Panc1 (cell line): ENCODE measurements at regions not wholly inside any gene's neighbourhood (a gene's known extent, or its start where the extent isn't known, plus 50 kb on each side); places are given as distances from the start of the nearest gene placed in this dataset.
"Not testable (repeated sequence)": the region's sequence is repeated elsewhere in the genome, so short reads cannot be mapped to it uniquely, and the experiment has no call there.

Experiments used
- POLR2AphosphoS5 ChIP-seq: IDR thresholded peaks from 2 replicates; pipeline ENCODE4 v1.6.1; 2012; ENCODE audit warnings: mild to moderate bottlenecking, low read depth, low read length, moderate library complexity
- TCF7L2 ChIP-seq: IDR thresholded peaks from 2 replicates; pipeline ENCODE4 v1.6.1; 2011; ENCODE audit warnings: mild to moderate bottlenecking, low read depth, low read length, inconsistent platforms
- TF ChIP-seq, protein P1 (sequence below): fragments of 450-650 bp; IDR thresholded peaks from 2 replicates; pipeline ENCODE4 v1.5.1; 2017; ENCODE audit warnings: mild to moderate bottlenecking
- TF ChIP-seq, protein P2 (sequence below), 2 experiments: IDR thresholded peaks; 2 replicates each; pipeline ENCODE4 v1.6.1; 2011 to 2012; ENCODE audit warnings: low read depth in 2 of 2, control low read depth in 1 of 2, low read length in 1 of 2, mild to moderate bottlenecking in 1 of 2, moderate library complexity in 1 of 2; ENCODE audit not compliant: insufficient read depth in 1 of 2

DNA sequence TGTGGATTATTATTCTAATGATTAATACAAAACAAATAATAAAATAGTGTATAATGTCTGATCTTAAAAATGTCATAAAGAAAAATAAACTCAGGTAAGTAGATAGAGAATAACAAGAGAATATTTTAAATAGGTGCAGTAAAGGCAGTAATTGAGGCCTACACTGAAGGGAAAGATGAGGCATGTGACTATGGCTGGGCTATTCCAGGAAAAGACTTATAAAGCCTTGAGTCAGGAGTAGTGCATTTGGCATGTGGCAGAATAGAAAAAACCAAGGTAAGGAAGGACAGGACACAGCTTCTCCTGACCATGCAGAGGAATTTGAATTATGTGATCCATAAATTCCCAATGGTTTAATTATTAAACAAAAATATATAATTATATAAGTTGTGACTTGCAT is 215.6 kb upstream of the C1QTNF3 start:
- TF ChIP-seq, protein P1, sequence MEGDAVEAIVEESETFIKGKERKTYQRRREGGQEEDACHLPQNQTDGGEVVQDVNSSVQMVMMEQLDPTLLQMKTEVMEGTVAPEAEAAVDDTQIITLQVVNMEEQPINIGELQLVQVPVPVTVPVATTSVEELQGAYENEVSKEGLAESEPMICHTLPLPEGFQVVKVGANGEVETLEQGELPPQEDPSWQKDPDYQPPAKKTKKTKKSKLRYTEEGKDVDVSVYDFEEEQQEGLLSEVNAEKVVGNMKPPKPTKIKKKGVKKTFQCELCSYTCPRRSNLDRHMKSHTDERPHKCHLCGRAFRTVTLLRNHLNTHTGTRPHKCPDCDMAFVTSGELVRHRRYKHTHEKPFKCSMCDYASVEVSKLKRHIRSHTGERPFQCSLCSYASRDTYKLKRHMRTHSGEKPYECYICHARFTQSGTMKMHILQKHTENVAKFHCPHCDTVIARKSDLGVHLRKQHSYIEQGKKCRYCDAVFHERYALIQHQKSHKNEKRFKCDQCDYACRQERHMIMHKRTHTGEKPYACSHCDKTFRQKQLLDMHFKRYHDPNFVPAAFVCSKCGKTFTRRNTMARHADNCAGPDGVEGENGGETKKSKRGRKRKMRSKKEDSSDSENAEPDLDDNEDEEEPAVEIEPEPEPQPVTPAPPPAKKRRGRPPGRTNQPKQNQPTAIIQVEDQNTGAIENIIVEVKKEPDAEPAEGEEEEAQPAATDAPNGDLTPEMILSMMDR, result not testable (repeated sequence)
- TF ChIP-seq POLR2AphosphoS5, TCF7L2: not testable (repeated sequence)
- TF ChIP-seq, protein P2, sequence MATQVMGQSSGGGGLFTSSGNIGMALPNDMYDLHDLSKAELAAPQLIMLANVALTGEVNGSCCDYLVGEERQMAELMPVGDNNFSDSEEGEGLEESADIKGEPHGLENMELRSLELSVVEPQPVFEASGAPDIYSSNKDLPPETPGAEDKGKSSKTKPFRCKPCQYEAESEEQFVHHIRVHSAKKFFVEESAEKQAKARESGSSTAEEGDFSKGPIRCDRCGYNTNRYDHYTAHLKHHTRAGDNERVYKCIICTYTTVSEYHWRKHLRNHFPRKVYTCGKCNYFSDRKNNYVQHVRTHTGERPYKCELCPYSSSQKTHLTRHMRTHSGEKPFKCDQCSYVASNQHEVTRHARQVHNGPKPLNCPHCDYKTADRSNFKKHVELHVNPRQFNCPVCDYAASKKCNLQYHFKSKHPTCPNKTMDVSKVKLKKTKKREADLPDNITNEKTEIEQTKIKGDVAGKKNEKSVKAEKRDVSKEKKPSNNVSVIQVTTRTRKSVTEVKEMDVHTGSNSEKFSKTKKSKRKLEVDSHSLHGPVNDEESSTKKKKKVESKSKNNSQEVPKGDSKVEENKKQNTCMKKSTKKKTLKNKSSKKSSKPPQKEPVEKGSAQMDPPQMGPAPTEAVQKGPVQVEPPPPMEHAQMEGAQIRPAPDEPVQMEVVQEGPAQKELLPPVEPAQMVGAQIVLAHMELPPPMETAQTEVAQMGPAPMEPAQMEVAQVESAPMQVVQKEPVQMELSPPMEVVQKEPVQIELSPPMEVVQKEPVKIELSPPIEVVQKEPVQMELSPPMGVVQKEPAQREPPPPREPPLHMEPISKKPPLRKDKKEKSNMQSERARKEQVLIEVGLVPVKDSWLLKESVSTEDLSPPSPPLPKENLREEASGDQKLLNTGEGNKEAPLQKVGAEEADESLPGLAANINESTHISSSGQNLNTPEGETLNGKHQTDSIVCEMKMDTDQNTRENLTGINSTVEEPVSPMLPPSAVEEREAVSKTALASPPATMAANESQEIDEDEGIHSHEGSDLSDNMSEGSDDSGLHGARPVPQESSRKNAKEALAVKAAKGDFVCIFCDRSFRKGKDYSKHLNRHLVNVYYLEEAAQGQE (IDR thresholded peaks at IDR 0.05; ENCODE audit: insufficient read depth in 1 of 2, low read depth in 2 of 2, low read length in 1 of 2), result not testable (repeated sequence)
